GM13977 (cell line): ENCODE measurements at regions not wholly inside any gene's neighbourhood (a gene's known extent, or its start where the extent isn't known, plus 50 kb on each side); places are given as distances from the start of the nearest gene placed in this dataset.

ENCODE experiments used
- DNase-seq: peaks from one replicate; pipeline ENCODE4 v3.0.0; 2012; ENCODE audit warnings: low spot score
- CTCF ChIP-seq: IDR thresholded peaks from 2 replicates; pipeline ENCODE4 v1.5.1; 2012; ENCODE audit warnings: mild to moderate bottlenecking, control low read depth; ENCODE audit not compliant: insufficient read depth; ENCODE audit errors: extremely low read depth, missing control alignments
- in situ Hi-C: fragments of 300-500 bp; cut with MboI; formaldehyde crosslinking; loops from one replicate; pipeline ENCODE4 v1.12.0; 2022; ENCODE audit warnings: low sequenced_read_pairs, low pct_unique_long_range_greater_than_20kb, mixed read lengths, inconsistent platforms; ENCODE audit not compliant: unreplicated experiment

- no peak for TF ChIP-seq CTCF
- no peak for DNase-seq
- in situ Hi-C loops: no loop called here
These were observed 278.8 kb upstream of the GADL1 start for GRCh38 chr3:31173118-31173718.

GRCh38 chr3:31174079-31174478 is 279.6 kb upstream of the GADL1 start:
- DNase-seq: no peak
- in situ Hi-C loops: no loop called here
- no peak for TF ChIP-seq CTCF

GRCh38 chr3:31176045-31176444 is 281.6 kb upstream of the GADL1 start:
- no peak for TF ChIP-seq CTCF
- in situ Hi-C loops: no loop called here
- no peak for DNase-seq

- in situ Hi-C loops: no loop called here
- TF ChIP-seq CTCF: no peak
- no peak for DNase-seq
These were observed 284.0 kb upstream of the GADL1 start for GRCh38 chr3:31178467-31178866.

GRCh38 chr3:31179768-31180167 is 285.3 kb upstream of the GADL1 start:
- no peak for TF ChIP-seq CTCF
- in situ Hi-C loops: no loop called here
- no peak for DNase-seq

- TF ChIP-seq CTCF: no peak
- DNase-seq: no peak
- in situ Hi-C loops: no loop called here
These were observed 285.8 kb upstream of the GADL1 start for GRCh38 chr3:31180274-31180673.

- no peak for TF ChIP-seq CTCF
- in situ Hi-C loops: no loop called here
- DNase-seq: no peak
These were observed 287.2 kb upstream of the GADL1 start for GRCh38 chr3:31181661-31182060.
